ACC112 (cell line): ENCODE measurements at regions not wholly inside any gene's neighbourhood (a gene's known extent, or its start where the extent isn't known, plus 50 kb on each side); places are given as distances from the start of the nearest gene placed in this dataset.
"Not testable (repeated sequence)": the region's sequence is repeated elsewhere in the genome, so short reads cannot be mapped to it uniquely, and the experiment has no call there.

Experiments used
- H2AFZ ChIP-seq: fragments of 200-600 bp; sonication (generic); one replicate; pipeline ENCODE4 v1.6.0; 2017; ENCODE audit warnings: antibody characterized with exemption, low read length; ENCODE audit not compliant: unreplicated experiment
- H3K27ac ChIP-seq: fragments of 200-600 bp; sonication (generic); 2 replicates; pipeline ENCODE4 v1.5.1; 2014; ENCODE audit warnings: low read depth, mild to moderate bottlenecking, antibody characterized with exemption, low read length, moderate library complexity
- H3K27me3 ChIP-seq: fragments of 200-600 bp; sonication (generic); 2 replicates; pipeline ENCODE4 v1.6.1; 2014; ENCODE audit warnings: mild to moderate bottlenecking, antibody characterized with exemption, low read length, moderate library complexity, mixed read lengths; ENCODE audit not compliant: insufficient read depth
- H3K36me3 ChIP-seq: fragments of 200-600 bp; sonication (generic); 2 replicates; pipeline ENCODE4 v1.6.1; 2016; ENCODE audit warnings: mild to moderate bottlenecking, antibody characterized with exemption, low read length, moderate library complexity, mixed read lengths; ENCODE audit not compliant: insufficient read depth
- H3K4me1 ChIP-seq: fragments of 200-600 bp; sonication (generic); one replicate; pipeline ENCODE4 v1.6.1; 2016; ENCODE audit warnings: low read length, mixed read lengths; ENCODE audit not compliant: insufficient read depth, unreplicated experiment, control insufficient read depth
- H3K4me3 ChIP-seq: fragments of 200-600 bp; sonication (generic); 2 replicates; pipeline ENCODE4 v1.5.1; 2014; ENCODE audit warnings: mild to moderate bottlenecking, low read depth, low read length
- H3K79me2 ChIP-seq: fragments of 200-600 bp; sonication (generic); one replicate; pipeline ENCODE4 v1.6.0; 2016; ENCODE audit warnings: low read length; ENCODE audit not compliant: control insufficient read depth, unreplicated experiment, insufficient read depth

GRCh38 chr12:128091101-128091720 is 175.8 kb upstream of the TMEM132C start:
- Histone ChIP-seq H3K27me3 (no peaks in the 10 kb centered on the region), H3K4me3 (no peak overlapping the region), H3K36me3 (no peaks in the 10 kb centered on the region), H2AFZ (no peak overlapping the region), H3K4me1 (no peaks in the 10 kb centered on the region), H3K79me2 (no peaks in the 10 kb centered on the region), H3K27ac (no peak overlapping the region)

DNA sequence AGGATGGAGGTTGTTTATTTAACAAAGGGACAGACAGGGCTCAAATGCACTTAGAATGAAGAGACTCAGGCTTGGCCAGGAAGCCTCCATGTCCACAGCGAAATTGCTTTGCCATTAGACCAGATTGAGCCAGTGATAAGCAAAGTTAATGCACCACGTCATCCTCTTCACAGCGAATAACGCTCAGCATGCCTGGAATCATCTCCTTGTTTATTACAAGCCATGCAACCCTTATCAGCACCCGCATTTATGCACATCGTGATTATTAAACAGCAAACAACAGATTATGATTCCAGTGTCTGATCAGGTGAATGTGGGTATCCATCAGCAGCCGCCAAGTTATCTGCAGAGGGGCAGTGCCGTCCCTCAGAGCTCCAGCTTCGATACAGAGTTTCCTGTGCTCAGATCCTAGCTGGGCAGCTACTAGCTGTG is 175.0 kb upstream of the TMEM132C start:
- Histone ChIP-seq H3K4me1 (no peaks in the 10 kb centered on the region), H2AFZ (no peak overlapping the region), H3K27me3 (no peaks in the 10 kb centered on the region), H3K27ac (no peak overlapping the region), H3K79me2 (no peaks in the 10 kb centered on the region), H3K36me3 (no peaks in the 10 kb centered on the region), H3K4me3 (no peak overlapping the region)

DNA sequence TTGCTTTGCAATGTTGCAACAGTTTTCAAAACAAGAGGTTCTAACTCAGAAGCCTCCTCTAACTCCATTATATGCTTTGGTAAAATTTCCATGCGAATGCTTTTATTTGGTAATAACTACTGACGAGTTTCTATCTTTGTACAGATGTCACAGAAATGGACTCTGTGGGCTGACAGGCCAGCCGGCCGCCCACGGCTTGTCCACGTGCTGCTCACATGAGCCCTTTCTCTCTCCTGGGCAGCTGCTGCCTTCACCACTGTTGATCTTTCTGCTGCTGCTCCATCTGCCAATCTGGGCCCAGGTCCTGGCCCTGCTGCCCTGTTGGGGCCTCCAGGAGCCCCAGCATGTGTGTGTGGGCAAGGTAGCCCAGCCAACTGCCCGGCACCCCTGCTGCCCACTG is 168.2 kb upstream of the TMEM132C start:
- Histone ChIP-seq H2AFZ (no peak overlapping the region), H3K4me1 (no peaks in the 10 kb centered on the region), H3K36me3 (no peaks in the 10 kb centered on the region), H3K4me3 (no peak overlapping the region), H3K27me3 (no peaks in the 10 kb centered on the region), H3K27ac (no peak overlapping the region), H3K79me2 (no peaks in the 10 kb centered on the region)

- no peak overlapping the region for H3K4me3 ChIP-seq
- H3K36me3 ChIP-seq = no peaks in the 10 kb centered on the region
- H3K27ac ChIP-seq = no peak overlapping the region
- no peaks in the 10 kb centered on the region for H3K27me3 ChIP-seq
- H2AFZ ChIP-seq = no peak overlapping the region
- H3K79me2 ChIP-seq = no peaks in the 10 kb centered on the region
- H3K4me1 ChIP-seq = no peaks in the 10 kb centered on the region
Measured at GRCh38 chr12:128103152-128103551, 163.8 kb upstream of the TMEM132C start.

DNA sequence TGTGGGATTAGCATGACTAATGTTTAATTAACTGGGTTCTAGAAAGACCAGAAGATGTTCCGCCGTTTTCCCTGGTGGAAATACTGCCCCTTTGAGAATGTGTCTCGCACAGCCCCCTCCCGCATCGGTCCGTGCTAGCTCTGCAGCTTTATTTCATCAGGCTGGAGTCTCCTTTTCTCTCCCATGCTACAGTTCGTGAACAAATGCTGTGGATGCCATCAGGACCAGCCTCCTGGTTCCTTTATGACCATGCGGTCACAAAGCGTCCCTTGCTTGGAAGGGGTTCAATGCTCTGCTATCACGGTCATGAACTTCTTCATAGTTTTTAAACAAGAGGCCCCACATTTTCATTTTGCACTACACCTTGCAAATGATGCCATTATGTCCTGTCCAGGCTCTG is 157.7 kb upstream of the TMEM132C start:
- H3K27me3 ChIP-seq = no peaks in the 10 kb centered on the region
- H2AFZ ChIP-seq = no peak overlapping the region
- H3K36me3 ChIP-seq = no peaks in the 10 kb centered on the region

GRCh38 chr12:128109636-128110035 is 157.3 kb upstream of the TMEM132C start:
- no peaks in the 10 kb centered on the region for H3K4me1 ChIP-seq

More for the DNA sequence above, 157.7 kb upstream of the TMEM132C start:
- Histone ChIP-seq H3K27ac (no peak overlapping the region), H3K4me3 (no peak overlapping the region), H3K4me1 (no peaks in the 10 kb centered on the region), H3K79me2 (no peaks in the 10 kb centered on the region)

DNA sequence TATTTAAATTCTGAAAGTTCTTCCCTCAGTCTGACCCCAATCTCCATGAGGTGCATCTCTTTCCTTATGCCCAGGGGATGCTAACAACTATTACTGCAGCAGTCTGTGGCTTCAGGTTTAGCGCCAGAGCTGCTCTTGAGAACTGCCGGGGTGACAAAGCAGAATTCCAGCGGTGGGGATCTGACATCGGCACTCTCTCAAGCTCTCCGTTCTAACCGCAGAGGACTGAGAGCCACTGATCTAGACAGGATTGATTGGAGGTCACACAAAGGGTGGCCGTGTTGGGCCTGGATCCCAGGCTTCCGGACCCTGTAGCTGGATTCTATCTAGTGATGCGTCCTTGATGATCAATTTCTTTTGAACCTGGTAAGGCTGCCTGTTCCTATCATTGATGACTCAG is 155.6 kb upstream of the TMEM132C start:
- Histone ChIP-seq H3K36me3 (no peaks in the 10 kb centered on the region), H3K27me3 (no peaks in the 10 kb centered on the region), H3K79me2 (no peaks in the 10 kb centered on the region), H3K27ac (no peak overlapping the region), H2AFZ (no peak overlapping the region), H3K4me1 (no peaks in the 10 kb centered on the region), H3K4me3 (no peak overlapping the region)

More at GRCh38 chr12:128109636-128110035, 157.3 kb upstream of the TMEM132C start:
- H3K27me3 ChIP-seq = no peaks in the 10 kb centered on the region
- H3K36me3 ChIP-seq = no peaks in the 10 kb centered on the region
- H3K79me2 ChIP-seq = no peaks in the 10 kb centered on the region
- H2AFZ ChIP-seq = no peak overlapping the region
- no peak overlapping the region for H3K27ac ChIP-seq
- no peak overlapping the region for H3K4me3 ChIP-seq

- Histone ChIP-seq H3K4me3 (no peak overlapping the region), H3K4me1 (no peaks in the 10 kb centered on the region), H3K27ac (no peak overlapping the region), H2AFZ (no peak overlapping the region), H3K27me3 (no peaks in the 10 kb centered on the region), H3K79me2 (no peaks in the 10 kb centered on the region), H3K36me3 (no peaks in the 10 kb centered on the region)
Measured at GRCh38 chr12:128111951-128112350, 155.0 kb upstream of the TMEM132C start.

- H3K27ac ChIP-seq, H3K4me3 ChIP-seq, H3K4me1 ChIP-seq, H2AFZ ChIP-seq, H3K79me2 ChIP-seq, H3K36me3 ChIP-seq, H3K27me3 ChIP-seq: not testable (repeated sequence)
Measured at GRCh38 chr12:128113250-128113649, 153.7 kb upstream of the TMEM132C start.

DNA sequence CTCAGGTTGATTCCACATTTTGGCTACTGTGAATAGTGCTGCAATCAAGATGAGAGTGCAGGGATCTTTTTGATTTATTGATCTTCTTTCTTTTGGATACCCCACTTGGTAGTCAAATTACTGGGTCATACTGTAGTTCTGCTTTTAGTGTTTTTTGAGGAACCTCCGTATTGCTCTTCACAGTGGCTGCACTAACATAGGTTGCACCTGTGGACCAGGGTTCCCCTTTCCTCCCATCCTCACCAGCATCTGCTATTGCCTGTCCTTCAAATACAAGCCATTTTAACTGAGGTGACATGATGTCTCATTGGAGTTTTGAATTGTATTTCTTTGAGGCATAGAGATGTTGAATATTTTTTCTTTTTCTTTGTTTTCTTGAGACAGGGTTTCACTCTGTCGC is 152.5 kb upstream of the TMEM132C start:
- Histone ChIP-seq H3K27me3 (no peaks in the 10 kb centered on the region), H3K4me1 (no peaks in the 10 kb centered on the region), H3K79me2 (no peaks in the 10 kb centered on the region), H2AFZ (no peak overlapping the region), H3K4me3 (no peak overlapping the region), H3K36me3 (no peaks in the 10 kb centered on the region), H3K27ac (no peak overlapping the region)

- Histone ChIP-seq H3K4me3 (no peak overlapping the region), H3K27ac (no peak overlapping the region), H3K4me1 (no peaks in the 10 kb centered on the region), H3K79me2 (no peaks in the 10 kb centered on the region), H3K36me3 (no peaks in the 10 kb centered on the region), H2AFZ (no peak overlapping the region), H3K27me3 (no peaks in the 10 kb centered on the region)
Measured at GRCh38 chr12:128116537-128116936, 150.4 kb upstream of the TMEM132C start.
